NT2/D1 (cell line): ENCODE measurements at regions not wholly inside any gene's neighbourhood (a gene's known extent, or its start where the extent isn't known, plus 50 kb on each side); places are given as distances from the start of the nearest gene placed in this dataset.

Experiments used
- YY1 ChIP-seq: IDR thresholded peaks from 2 replicates; pipeline ENCODE4 v1.6.1; 2011; ENCODE audit not compliant: insufficient read length, insufficient read depth
- ZNF274 ChIP-seq: IDR thresholded peaks from 2 replicates; pipeline ENCODE4 v1.6.1; 2011; ENCODE audit warnings: mild to moderate bottlenecking, low read depth, low read length

DNA sequence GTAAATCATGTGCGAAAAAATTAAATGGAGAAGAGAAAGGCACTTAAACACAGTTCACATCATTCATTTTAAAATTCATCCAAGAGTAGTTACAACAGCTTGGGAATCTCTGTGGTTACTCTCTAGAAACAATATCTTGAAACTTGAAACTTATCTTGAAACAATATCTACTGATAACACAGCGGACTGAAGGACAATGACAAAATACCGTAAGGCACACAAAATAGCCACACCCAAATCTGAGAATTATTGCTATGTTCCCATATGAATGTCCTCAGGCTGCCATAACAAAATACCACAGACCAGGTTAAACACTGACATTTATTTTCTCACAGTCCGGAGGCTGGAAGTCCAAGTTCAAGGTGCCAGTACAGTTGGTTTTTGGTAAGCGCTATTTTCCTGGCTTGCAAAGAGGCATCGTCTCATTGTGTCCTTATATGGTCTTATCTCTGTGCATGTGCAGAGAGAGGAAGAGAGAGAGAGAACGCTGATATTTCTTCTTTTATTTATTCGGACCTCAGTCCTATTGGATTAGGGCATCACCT, 122.5 kb upstream of the BTBD3 start:
- no peak for TF ChIP-seq ZNF274
- no peak for TF ChIP-seq YY1
